HCT116 (cell line): ENCODE measurements at regions not wholly inside any gene's neighbourhood (a gene's known extent, or its start where the extent isn't known, plus 50 kb on each side); places are given as distances from the start of the nearest gene placed in this dataset.

ENCODE experiments used
- ATAC-seq: fragments of 200-7000 bp; cut with Tn5 transposase; 2 replicates; pipeline ENCODE4 v1.9.1; 2020; ENCODE audit warnings: mild to moderate bottlenecking, moderate library complexity
- BruUV-seq: library from RNA; stranded (reverse); fragments of 400-500 nt; replicated peaks from 2 replicates; lab custom pipeline; 2021; lab: Mats Ljungman, UMichigan
- CTCF ChIA-PET: fragments of 300-600 bp; sonication (Branson Sonifier 250); formaldehyde crosslinking; loops from one replicate; lab custom pipeline; 2021; ENCODE audit warnings: antibody characterized with exemption; lab: Charles Lee
- POLR2A ChIA-PET: fragments of 300-600, 350-600 bp; sonication (Branson Sonifier 250); formaldehyde crosslinking; loops from one replicate; lab custom pipeline; 2021; ENCODE audit warnings: antibody characterized with exemption; lab: Charles Lee
- RAD21 ChIA-PET, 2 experiments: fragments of 300-600 bp; sonication (Branson Sonifier 250); formaldehyde crosslinking; loops; one replicate each; lab custom pipeline; 2023; ENCODE audit warnings: low total read pairs in 2 of 2; ENCODE audit not compliant: uncharacterized antibody in 2 of 2, unreplicated experiment in 2 of 2, low non-redundant PET in 1 of 2; lab: Charles Lee
- DNase-seq: peaks from one replicate; pipeline ENCODE4 v3.0.0-alpha.2; 2010; ENCODE audit warnings: low read depth, low spot score
- H2AFZ ChIP-seq: fragments of 200-600 bp; shearing (Covaris generic), sonication (generic); 2 replicates; pipeline ENCODE4 v1.6.1; 2017; ENCODE audit warnings: low read depth, mixed run types, mixed read lengths, antibody characterized with exemption, low read length; ENCODE audit not compliant: poor library complexity, severe bottlenecking
- H3K27ac ChIP-seq: 2 replicates; pipeline ENCODE4 v1.5.1; 2012; ENCODE audit warnings: low read depth, low read length
- H3K27me3 ChIP-seq: fragments of 200-600 bp; sonication (generic); 2 replicates; pipeline ENCODE4 v1.6.1; 2016; ENCODE audit warnings: mixed run types, low read length, mixed read lengths; ENCODE audit not compliant: insufficient read depth
- H3K36me3 ChIP-seq, 2 experiments: fragments of 200-500 bp in 1 of 2; fragments of 200-600 bp in 1 of 2; sonication (Bioruptor generic) in 1 of 2; sonication (generic) in 1 of 2; 2 replicates each; pipeline versions ENCODE4 v1.5.1 to v1.6.1; 2014 to 2016; ENCODE audit warnings: low read length in 2 of 2, inconsistent platforms in 1 of 2, mixed read lengths in 1 of 2, mixed run types in 1 of 2; ENCODE audit not compliant: insufficient read depth in 2 of 2, control insufficient read depth in 1 of 2
- H3K4me1 ChIP-seq, 2 experiments: fragments of 200-600 bp in 1 of 2; sonication (generic) in 1 of 2; 2 replicates each; pipeline versions ENCODE4 v1.5.1 to v1.6.1; 2012 to 2017; ENCODE audit warnings: low read length in 2 of 2, inconsistent platforms in 1 of 2, mild to moderate bottlenecking in 1 of 2, mixed read lengths in 1 of 2, mixed run types in 1 of 2, moderate library complexity in 1 of 2; ENCODE audit not compliant: insufficient read depth in 2 of 2, control insufficient read depth in 1 of 2
- H3K4me2 ChIP-seq: fragments of 200-600 bp; sonication (generic); 2 replicates; pipeline ENCODE4 v1.6.1; 2017; ENCODE audit warnings: mixed run types, low read length, mixed read lengths
- H3K4me3 ChIP-seq, 2 experiments: fragments of 200-600 bp in 1 of 2; sonication (generic) in 1 of 2; replicated peaks in 1 of 2; 2 replicates each; pipeline ENCODE4 v1.5.1; 2011 to 2016; ENCODE audit warnings: low read length in 2 of 2, control low read depth in 1 of 2, low read depth in 1 of 2, mild to moderate bottlenecking in 1 of 2, mixed read lengths in 1 of 2, mixed run types in 1 of 2
- H3K79me2 ChIP-seq: fragments of 200-600 bp; sonication (generic); 2 replicates; pipeline ENCODE4 v1.6.1; 2017; ENCODE audit warnings: mild to moderate bottlenecking, mixed run types, low read length, moderate library complexity, mixed read lengths; ENCODE audit not compliant: insufficient read depth
- H3K9ac ChIP-seq: fragments of 200-600 bp; sonication (generic); 2 replicates; pipeline ENCODE4 v1.6.1; 2016; ENCODE audit warnings: low read length, mixed read lengths
- H3K9me2 ChIP-seq: fragments of 200-600 bp; sonication (generic), shearing (Covaris generic); 2 replicates; pipeline ENCODE4 v1.6.1; 2017; ENCODE audit warnings: mixed run types, mild to moderate bottlenecking, moderate library complexity; ENCODE audit not compliant: insufficient read depth
- H3K9me3 ChIP-seq, 2 experiments: fragments of 200-500 bp in 1 of 2; fragments of 200-600 bp in 1 of 2; sonication (Bioruptor generic) in 1 of 2; sonication (generic) in 1 of 2; 2 replicates each; pipeline ENCODE4 v1.6.1; 2014 to 2017; ENCODE audit warnings: low read length in 2 of 2, mixed read lengths in 2 of 2, inconsistent platforms in 1 of 2, low read depth in 1 of 2, mild to moderate bottlenecking in 1 of 2, mixed run types in 1 of 2, moderate library complexity in 1 of 2; ENCODE audit not compliant: control insufficient read depth in 1 of 2, insufficient read depth in 1 of 2
- H4K20me1 ChIP-seq: fragments of 200-600 bp; sonication (generic), shearing (Covaris generic); 2 replicates; pipeline ENCODE4 v1.6.1; 2017; ENCODE audit warnings: mixed run types, mild to moderate bottlenecking, moderate library complexity; ENCODE audit not compliant: insufficient read depth
- CBX3 ChIP-seq: IDR thresholded peaks from 2 replicates; pipeline ENCODE4 v1.6.1; 2012; ENCODE audit warnings: low read depth
- CEBPB ChIP-seq: IDR thresholded peaks from 2 replicates; pipeline ENCODE4 v1.6.1; 2012; ENCODE audit warnings: low read depth
- ELF1 ChIP-seq: IDR thresholded peaks from 2 replicates; pipeline ENCODE4 v1.6.1; 2012; ENCODE audit warnings: low read depth, borderline replicate concordance
- EZH2 ChIP-seq: fragments of 200-600 bp; sonication (generic); IDR thresholded peaks from 2 replicates; pipeline ENCODE4 v1.6.1; 2017; ENCODE audit warnings: antibody characterized with exemption, mixed run types
- EZH2phosphoT487 ChIP-seq: fragments of 200-600 bp; IDR thresholded peaks from 2 replicates; pipeline ENCODE4 v1.6.1; 2018; ENCODE audit warnings: antibody characterized with exemption, borderline replicate concordance
- FOSL1 ChIP-seq: IDR thresholded peaks from 2 replicates; pipeline ENCODE4 v1.6.1; 2012; ENCODE audit warnings: low read depth
- JUND ChIP-seq: IDR thresholded peaks from 2 replicates; pipeline ENCODE4 v1.6.1; 2012
- POLR2A ChIP-seq: IDR thresholded peaks from 2 replicates; pipeline ENCODE4 v1.7.0; 2011; ENCODE audit warnings: borderline replicate concordance; ENCODE audit not compliant: insufficient read depth, insufficient read length; ENCODE audit errors: extremely low read depth
- POLR2AphosphoS5 ChIP-seq: IDR thresholded peaks from 2 replicates; pipeline ENCODE4 v1.6.1; 2011; ENCODE audit warnings: mild to moderate bottlenecking, low read depth, low read length, moderate library complexity
- RAD21 ChIP-seq: IDR thresholded peaks from 2 replicates; pipeline ENCODE4 v1.6.1; 2012; ENCODE audit warnings: low read depth, mild to moderate bottlenecking
- SIN3A ChIP-seq: IDR thresholded peaks from 2 replicates; pipeline ENCODE4 v1.6.1; 2012; ENCODE audit warnings: low read depth
- SP1 ChIP-seq: IDR thresholded peaks from 2 replicates; pipeline ENCODE4 v1.6.1; 2012; ENCODE audit warnings: low read depth
- YY1 ChIP-seq: IDR thresholded peaks from 2 replicates; pipeline ENCODE4 v1.6.1; 2011; ENCODE audit warnings: low read length, low read depth, moderate library complexity, mild to moderate bottlenecking; ENCODE audit not compliant: insufficient replicate concordance; ENCODE audit errors: extremely low read depth
- ZFX ChIP-seq: fragments of 450-650 bp; IDR thresholded peaks from 2 replicates; pipeline ENCODE4 v1.6.1; 2017
- ZNF274 ChIP-seq: fragments of 200-500 bp; sonication (Bioruptor generic); IDR thresholded peaks from 2 replicates; pipeline ENCODE4 v1.6.1; 2014; ENCODE audit warnings: mild to moderate bottlenecking, low read depth, low read length, inconsistent platforms
- intact Hi-C: fragments of 100-400 bp; cut with micrococcal nuclease; formaldehyde crosslinking; loops from 2 replicates; pipeline ENCODE4 v1.10.0; 2022
- TF ChIP-seq, protein P1 (sequence below): IDR thresholded peaks from 2 replicates; pipeline ENCODE4 v1.6.1; 2012
- TF ChIP-seq, protein P2 (sequence below): IDR thresholded peaks from 2 replicates; pipeline ENCODE4 v1.6.1; 2011; ENCODE audit warnings: mild to moderate bottlenecking, low read length, moderate library complexity; ENCODE audit not compliant: insufficient replicate concordance; ENCODE audit errors: extremely low read depth
- TF ChIP-seq, protein P3 (sequence below): IDR thresholded peaks from 2 replicates; pipeline ENCODE4 v1.6.1; 2012; ENCODE audit warnings: low read depth

DNA sequence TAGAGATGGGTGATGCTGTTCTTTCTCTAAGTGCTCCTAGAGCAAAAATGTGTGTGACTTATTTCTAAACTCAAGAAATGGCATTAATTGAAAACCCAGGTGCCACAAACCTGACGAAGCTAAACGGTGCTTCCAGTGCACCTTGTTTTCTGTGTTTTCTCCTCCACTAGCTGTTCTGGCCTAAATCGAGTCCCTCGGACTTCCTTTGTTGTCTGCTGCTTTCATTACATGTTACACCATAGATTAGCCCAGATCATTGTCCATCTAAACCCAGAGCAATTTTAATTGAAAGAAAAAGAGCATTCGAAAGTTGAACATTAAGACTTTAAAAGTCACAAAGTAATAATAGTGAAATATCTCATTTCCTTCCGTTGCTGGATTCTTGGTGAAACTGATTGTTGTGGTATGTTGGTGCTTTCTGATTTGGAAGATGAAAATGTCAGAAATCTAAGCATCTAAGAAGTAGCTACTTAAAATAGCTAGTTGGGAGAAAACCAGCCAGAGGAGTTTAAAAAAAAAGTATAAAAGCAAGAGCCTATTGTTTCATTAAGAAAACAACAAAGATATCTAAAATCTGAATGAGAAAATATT is 219.6 kb upstream of the G2E3 start:
- no peak overlapping the region for H2AFZ ChIP-seq
- TF ChIP-seq POLR2A (no peak), SP1 (no peak), ELF1 (no peak), EZH2 (no peak), SIN3A (no peak), ZFX (no peak), POLR2AphosphoS5 (no peak), ZNF274 (no peak), CEBPB (no peak), EZH2phosphoT487 (no peak), RAD21 (no peak), JUND (no peak), YY1 (no peak), CBX3 (no peak), FOSL1 (no peak)
- TF ChIP-seq, protein P1, sequence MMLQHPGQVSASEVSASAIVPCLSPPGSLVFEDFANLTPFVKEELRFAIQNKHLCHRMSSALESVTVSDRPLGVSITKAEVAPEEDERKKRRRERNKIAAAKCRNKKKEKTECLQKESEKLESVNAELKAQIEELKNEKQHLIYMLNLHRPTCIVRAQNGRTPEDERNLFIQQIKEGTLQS = no peak
- TF ChIP-seq, protein P2, sequence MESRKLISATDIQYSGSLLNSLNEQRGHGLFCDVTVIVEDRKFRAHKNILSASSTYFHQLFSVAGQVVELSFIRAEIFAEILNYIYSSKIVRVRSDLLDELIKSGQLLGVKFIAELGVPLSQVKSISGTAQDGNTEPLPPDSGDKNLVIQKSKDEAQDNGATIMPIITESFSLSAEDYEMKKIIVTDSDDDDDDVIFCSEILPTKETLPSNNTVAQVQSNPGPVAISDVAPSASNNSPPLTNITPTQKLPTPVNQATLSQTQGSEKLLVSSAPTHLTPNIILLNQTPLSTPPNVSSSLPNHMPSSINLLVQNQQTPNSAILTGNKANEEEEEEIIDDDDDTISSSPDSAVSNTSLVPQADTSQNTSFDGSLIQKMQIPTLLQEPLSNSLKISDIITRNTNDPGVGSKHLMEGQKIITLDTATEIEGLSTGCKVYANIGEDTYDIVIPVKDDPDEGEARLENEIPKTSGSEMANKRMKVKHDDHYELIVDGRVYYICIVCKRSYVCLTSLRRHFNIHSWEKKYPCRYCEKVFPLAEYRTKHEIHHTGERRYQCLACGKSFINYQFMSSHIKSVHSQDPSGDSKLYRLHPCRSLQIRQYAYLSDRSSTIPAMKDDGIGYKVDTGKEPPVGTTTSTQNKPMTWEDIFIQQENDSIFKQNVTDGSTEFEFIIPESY = no peak
- TF ChIP-seq, protein P3, sequence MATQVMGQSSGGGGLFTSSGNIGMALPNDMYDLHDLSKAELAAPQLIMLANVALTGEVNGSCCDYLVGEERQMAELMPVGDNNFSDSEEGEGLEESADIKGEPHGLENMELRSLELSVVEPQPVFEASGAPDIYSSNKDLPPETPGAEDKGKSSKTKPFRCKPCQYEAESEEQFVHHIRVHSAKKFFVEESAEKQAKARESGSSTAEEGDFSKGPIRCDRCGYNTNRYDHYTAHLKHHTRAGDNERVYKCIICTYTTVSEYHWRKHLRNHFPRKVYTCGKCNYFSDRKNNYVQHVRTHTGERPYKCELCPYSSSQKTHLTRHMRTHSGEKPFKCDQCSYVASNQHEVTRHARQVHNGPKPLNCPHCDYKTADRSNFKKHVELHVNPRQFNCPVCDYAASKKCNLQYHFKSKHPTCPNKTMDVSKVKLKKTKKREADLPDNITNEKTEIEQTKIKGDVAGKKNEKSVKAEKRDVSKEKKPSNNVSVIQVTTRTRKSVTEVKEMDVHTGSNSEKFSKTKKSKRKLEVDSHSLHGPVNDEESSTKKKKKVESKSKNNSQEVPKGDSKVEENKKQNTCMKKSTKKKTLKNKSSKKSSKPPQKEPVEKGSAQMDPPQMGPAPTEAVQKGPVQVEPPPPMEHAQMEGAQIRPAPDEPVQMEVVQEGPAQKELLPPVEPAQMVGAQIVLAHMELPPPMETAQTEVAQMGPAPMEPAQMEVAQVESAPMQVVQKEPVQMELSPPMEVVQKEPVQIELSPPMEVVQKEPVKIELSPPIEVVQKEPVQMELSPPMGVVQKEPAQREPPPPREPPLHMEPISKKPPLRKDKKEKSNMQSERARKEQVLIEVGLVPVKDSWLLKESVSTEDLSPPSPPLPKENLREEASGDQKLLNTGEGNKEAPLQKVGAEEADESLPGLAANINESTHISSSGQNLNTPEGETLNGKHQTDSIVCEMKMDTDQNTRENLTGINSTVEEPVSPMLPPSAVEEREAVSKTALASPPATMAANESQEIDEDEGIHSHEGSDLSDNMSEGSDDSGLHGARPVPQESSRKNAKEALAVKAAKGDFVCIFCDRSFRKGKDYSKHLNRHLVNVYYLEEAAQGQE = no peak
- H3K9me2 ChIP-seq = no peaks in the 10 kb centered on the region
- H4K20me1 ChIP-seq = no peaks in the 10 kb centered on the region
- no peak overlapping the region for H3K4me3 ChIP-seq
- H3K27ac ChIP-seq = no peak overlapping the region
- RAD21 ChIA-PET = no interaction called here
- CTCF ChIA-PET = no interaction called here
- H3K27me3 ChIP-seq = peaks cover 25% of the 10 kb centered on the region; the same call in 1 of the 2 replicates
- no peak overlapping the region for H3K9ac ChIP-seq
- DNase-seq (no peak), ATAC-seq (no peak)
- H3K4me2 ChIP-seq = no peak overlapping the region
- no peaks in the 10 kb centered on the region for H3K79me2 ChIP-seq
- intact Hi-C loops = no loop called here
- H3K4me1 ChIP-seq = no peaks in the 10 kb centered on the region
- no TSS peak for BruUV-seq
- no peaks in the 10 kb centered on the region for H3K36me3 ChIP-seq
- H3K9me3 ChIP-seq = no peaks in the 10 kb centered on the region
- POLR2A ChIA-PET = no interaction called here
